ENCODE measurements at regions not wholly inside any gene's neighbourhood (a gene's known extent, or its start where the extent isn't known, plus 50 kb on each side); places are given as distances from the start of the nearest gene placed in this dataset.

DNA sequence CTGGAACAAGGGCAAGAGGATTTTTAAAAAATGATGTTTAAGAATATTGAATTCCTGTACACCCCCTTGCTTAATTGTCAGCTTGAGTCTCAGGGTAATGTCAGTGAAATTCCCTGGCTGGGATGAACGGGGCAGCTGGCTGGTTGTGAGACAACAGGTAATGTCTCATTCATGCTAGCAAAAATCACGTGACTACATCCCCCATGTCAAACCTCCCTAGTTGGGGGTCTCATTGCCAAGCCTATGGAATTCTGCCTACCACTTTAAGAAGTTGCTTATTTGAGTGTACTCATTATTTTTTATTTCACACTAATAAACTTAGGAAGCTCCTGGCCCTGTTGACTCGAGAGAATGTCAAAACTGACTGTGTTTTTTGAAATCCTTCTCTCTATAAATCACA lies 218.3 kb downstream of the ICOS start:
- no peak overlapping the region for H2BK120ac ChIP-seq (ENCODE audit: low read depth, low read length, poor library complexity, severe bottlenecking)
- no peaks in the 10 kb centered on the region for H3K79me2 ChIP-seq (ENCODE audit: insufficient read depth, low read length)
- no peak overlapping the region for H3K27ac ChIP-seq (ENCODE audit: insufficient read length, low read depth, low read length)
- no peak overlapping the region for H2BK12ac ChIP-seq (ENCODE audit: insufficient read length, low read depth, low read length)
- H3K56ac ChIP-seq (ENCODE audit: insufficient read length, low read depth, low read length) = no peak overlapping the region
- TF ChIP-seq, protein P1, sequence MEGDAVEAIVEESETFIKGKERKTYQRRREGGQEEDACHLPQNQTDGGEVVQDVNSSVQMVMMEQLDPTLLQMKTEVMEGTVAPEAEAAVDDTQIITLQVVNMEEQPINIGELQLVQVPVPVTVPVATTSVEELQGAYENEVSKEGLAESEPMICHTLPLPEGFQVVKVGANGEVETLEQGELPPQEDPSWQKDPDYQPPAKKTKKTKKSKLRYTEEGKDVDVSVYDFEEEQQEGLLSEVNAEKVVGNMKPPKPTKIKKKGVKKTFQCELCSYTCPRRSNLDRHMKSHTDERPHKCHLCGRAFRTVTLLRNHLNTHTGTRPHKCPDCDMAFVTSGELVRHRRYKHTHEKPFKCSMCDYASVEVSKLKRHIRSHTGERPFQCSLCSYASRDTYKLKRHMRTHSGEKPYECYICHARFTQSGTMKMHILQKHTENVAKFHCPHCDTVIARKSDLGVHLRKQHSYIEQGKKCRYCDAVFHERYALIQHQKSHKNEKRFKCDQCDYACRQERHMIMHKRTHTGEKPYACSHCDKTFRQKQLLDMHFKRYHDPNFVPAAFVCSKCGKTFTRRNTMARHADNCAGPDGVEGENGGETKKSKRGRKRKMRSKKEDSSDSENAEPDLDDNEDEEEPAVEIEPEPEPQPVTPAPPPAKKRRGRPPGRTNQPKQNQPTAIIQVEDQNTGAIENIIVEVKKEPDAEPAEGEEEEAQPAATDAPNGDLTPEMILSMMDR (conservative IDR thresholded peaks at IDR 0.05) = no peak
- H4K91ac ChIP-seq (ENCODE audit: insufficient read length, low read depth, low read length) = no peak overlapping the region
- H4K5ac ChIP-seq (ENCODE audit: insufficient read length, low read depth, low read length) = no peak overlapping the region
- H3K4me1 Mint-ChIP-seq = peaks cover 6 to 12% of the 10 kb centered on the region in 2 experiments
- no peak overlapping the region for H2BK20ac ChIP-seq (ENCODE audit: low read depth, low read length, poor library complexity, severe bottlenecking)
- H3K14ac ChIP-seq (ENCODE audit: insufficient read depth, low read length) = no peak overlapping the region
- H3T11ph ChIP-seq (ENCODE audit: low read length) = no peak overlapping the region
- no peak overlapping the region for H3K4ac ChIP-seq (ENCODE audit: low read depth, low read length)
- H3K23ac ChIP-seq (ENCODE audit: insufficient read length, low read depth, low read length) = no peak overlapping the region
- H3K79me1 ChIP-seq (ENCODE audit: insufficient read depth, low read depth, low read length, poor library complexity, severe bottlenecking) = no peaks in the 10 kb centered on the region
- peaks cover 0 to 5% (median 4%) of the 10 kb centered on the region in 3 experiments; a peak in 3 of 7 replicates for H3K36me3 Mint-ChIP-seq (ENCODE audit: insufficient read depth in 1 of 3, low read depth in 3 of 3)
- no peak overlapping the region for H3K9ac ChIP-seq (ENCODE audit: extremely low read depth, insufficient read length, low read length)
- H4K8ac ChIP-seq (replicated peaks; ENCODE audit: insufficient read length, low read depth, low read length) = no peak overlapping the region
- peaks cover 11 to 15% of the 10 kb centered on the region in 2 experiments; a peak in 4 of 5 replicates for H3K9me3 Mint-ChIP-seq
- H3K18ac ChIP-seq (ENCODE audit: insufficient read length, low read depth, low read length) = no peak overlapping the region
- no peaks in the 10 kb centered on the region for H4K20me1 ChIP-seq (ENCODE audit: control insufficient read depth, insufficient read depth, insufficient read length)
- WGBS (ENCODE audit: extremely low coverage, insufficient read length, low lambda C conversion rate) = no CpG with 5 or more reads among the region's 3 CpGs
- no peak overlapping the region for H3K27ac Mint-ChIP-seq
- no peak for DNase-seq
- no peaks in the 10 kb centered on the region for H3K4me1 ChIP-seq (ENCODE audit: insufficient read depth, low read length)
- no peaks in the 10 kb centered on the region for H3K27me3 ChIP-seq (ENCODE audit: insufficient read depth, low read length)
- H2BK15ac ChIP-seq (ENCODE audit: low read depth, low read length) = no peak overlapping the region
- no peak overlapping the region for H2BK5ac ChIP-seq (ENCODE audit: insufficient read length, low read length)
- no peaks in the 10 kb centered on the region for H3K27me3 Mint-ChIP-seq (ENCODE audit: low read depth)
- no peaks in the 10 kb centered on the region for H3K9me3 ChIP-seq (ENCODE audit: control insufficient read depth, low read depth, low read length)
- H3K4me2 ChIP-seq (ENCODE audit: insufficient read depth, insufficient read length, low read length) = no peak overlapping the region
- H3K23me2 ChIP-seq (ENCODE audit: insufficient read length, low read depth, low read length, poor library complexity, severe bottlenecking) = no peaks in the 10 kb centered on the region
- H2AK5ac ChIP-seq (ENCODE audit: insufficient read length, low read length) = no peak overlapping the region
- H2AFZ ChIP-seq (ENCODE audit: low read length) = no peak overlapping the region
- no peak overlapping the region for H3K4me3 Mint-ChIP-seq

Data from H9 (cell line).